ENCODE measurements at regions not wholly inside any gene's neighbourhood (a gene's known extent, or its start where the extent isn't known, plus 50 kb on each side); places are given as distances from the start of the nearest gene placed in this dataset.

- FAIRE-seq, result no peak
- H3K79me2 ChIP-seq (ENCODE audit: insufficient read depth, low read length), result no peaks in the 10 kb centered on the region
- H2AFZ ChIP-seq (ENCODE audit: low read length), result no peak overlapping the region
- H3K9ac ChIP-seq (ENCODE audit: insufficient read depth, low read depth, low read length), result no peak overlapping the region
- ChIA-PET POLR2A (no interaction called here), CTCF (ENCODE audit: low intra/inter-chr PET ratio, low total read pairs) (no interaction called here)
- ATAC-seq, result no peak
- H3K27me3 ChIP-seq (ENCODE audit: control insufficient read depth in 1 of 2, insufficient read depth in 2 of 2, low read length in 2 of 2), result peaks cover 0 to 21% of the 10 kb centered on the region in 2 experiments; a peak in 2 of 5 replicates
- BruUV-seq (replicated peaks), result no TSS peak
- no peak overlapping the region for H3K4me2 ChIP-seq (ENCODE audit: low read depth, low read length)
- H3K4me3 ChIP-seq (replicated peaks in 1 of 3; ENCODE audit: insufficient read depth in 1 of 3, low read depth in 2 of 3, low read length in 3 of 3), result no peak overlapping the region
- no peaks in the 10 kb centered on the region for H3K4me1 ChIP-seq (ENCODE audit: insufficient read depth, low read length)
- TF ChIP-seq CREBL2 (CRISPR knock-in tag; IDR thresholded peaks at IDR 0.05; ENCODE audit: borderline replicate concordance), result no peak
- TF ChIP-seq ZNF367 (CRISPR knock-in tag; IDR thresholded peaks at IDR 0.05; ENCODE audit: borderline replicate concordance), result no peak
- no peak overlapping the region for H3K27ac ChIP-seq (ENCODE audit: extremely low read length, insufficient read depth, low read length)
- DNase-seq (ENCODE audit: low spot score), result no peak
- no peaks in the 10 kb centered on the region for H3K36me3 ChIP-seq (replicated peaks in 1 of 2; ENCODE audit: control insufficient read depth in 1 of 2, insufficient read depth in 2 of 2, low read length in 2 of 2)
- no peaks in the 10 kb centered on the region for H3K9me3 ChIP-seq (ENCODE audit: low read length)
- intact Hi-C loops (cut with micrococcal nuclease; ENCODE audit: unreplicated experiment) (no loop called here), in situ Hi-C loops (cut with HindIII; ENCODE audit: extremely low pct_ligation_motif_present, low pct_unique_long_range_greater_than_20kb) (no loop called here)
- 4% methylated on average over 5 of the region's 5 CpGs for WGBS (ENCODE audit: low lambda C conversion rate)
- H4K20me1 ChIP-seq (ENCODE audit: insufficient read depth, low read length), result no peaks in the 10 kb centered on the region
These were observed 295.5 kb upstream of the EEF2KMT start for GRCh38 chr16:5393070-5393469.

- Histone ChIP-seq H3K9ac (ENCODE audit: insufficient read depth, low read depth, low read length) (no peak overlapping the region), H2AFZ (ENCODE audit: low read length) (no peak overlapping the region), H3K79me2 (ENCODE audit: insufficient read depth, low read length) (no peaks in the 10 kb centered on the region), H3K9me3 (ENCODE audit: low read length) (no peaks in the 10 kb centered on the region), H3K4me1 (ENCODE audit: insufficient read depth, low read length) (no peaks in the 10 kb centered on the region), H3K27ac (ENCODE audit: extremely low read length, insufficient read depth, low read length) (no peak overlapping the region), H3K4me3 (replicated peaks in 1 of 3; ENCODE audit: insufficient read depth in 1 of 3, low read depth in 2 of 3, low read length in 3 of 3) (no peak overlapping the region), H3K27me3 (ENCODE audit: control insufficient read depth in 1 of 2, insufficient read depth in 2 of 2, low read length in 2 of 2) (peaks cover 0 to 33% of the 10 kb centered on the region in 2 experiments; a peak in 3 of 5 replicates), H3K36me3 (replicated peaks in 1 of 2; ENCODE audit: control insufficient read depth in 1 of 2, insufficient read depth in 2 of 2, low read length in 2 of 2) (no peaks in the 10 kb centered on the region), H3K4me2 (ENCODE audit: low read depth, low read length) (no peak overlapping the region), H4K20me1 (ENCODE audit: insufficient read depth, low read length) (no peaks in the 10 kb centered on the region)
- FAIRE-seq (no peak), DNase-seq (ENCODE audit: low spot score) (no peak), ATAC-seq (no peak)
- CTCF ChIA-PET (ENCODE audit: low intra/inter-chr PET ratio, low total read pairs), result no interaction called here
- POLR2A ChIA-PET, result no interaction called here
- in situ Hi-C loops (cut with HindIII; ENCODE audit: extremely low pct_ligation_motif_present, low pct_unique_long_range_greater_than_20kb), result no loop called here
- TF ChIP-seq ZNF577 (CRISPR knock-in tag; IDR thresholded peaks at IDR 0.05; ENCODE audit: borderline replicate concordance, low read depth), result no peak
- TF ChIP-seq IKZF5 (CRISPR knock-in tag; IDR thresholded peaks at IDR 0.05), result no peak
- TF ChIP-seq NPAS2 (CRISPR knock-in tag; IDR thresholded peaks at IDR 0.05; ENCODE audit: borderline replicate concordance), result no peak
- no peak for TF ChIP-seq ZNF281 (CRISPR knock-in tag; IDR thresholded peaks at IDR 0.05; ENCODE audit: borderline replicate concordance)
- no peak for TF ChIP-seq GATAD2A (CRISPR knock-in tag; IDR thresholded peaks at IDR 0.05)
- TF ChIP-seq FOXK2 (IDR thresholded peaks at IDR 0.05), result no peak
- no peak for TF ChIP-seq SP5 (CRISPR knock-in tag; IDR thresholded peaks at IDR 0.05; ENCODE audit: borderline replicate concordance, low read depth)
- BruUV-seq (replicated peaks), result no TSS peak
- intact Hi-C loops (cut with micrococcal nuclease; ENCODE audit: unreplicated experiment), result no loop called here
- WGBS (ENCODE audit: low lambda C conversion rate), result 6% methylated on average over 2 of the region's 2 CpGs
These were observed 289.4 kb upstream of the EEF2KMT start for GRCh38 chr16:5386989-5387388.

Data from HepG2 (cell line).